AG10803 (cell line): ENCODE measurements at regions not wholly inside any gene's neighbourhood (a gene's known extent, or its start where the extent isn't known, plus 50 kb on each side); places are given as distances from the start of the nearest gene placed in this dataset.

Experiments
- DNase-seq: peaks from one replicate; pipeline ENCODE4 v3.0.0; 2010; ENCODE audit warnings: low read depth
- H3K4me3 ChIP-seq: 2 replicates; pipeline ENCODE4 v1.5.1; 2011; ENCODE audit warnings: mild to moderate bottlenecking, low read length, control low read depth
- CTCF ChIP-seq: conservative IDR thresholded peaks from 2 replicates; pipeline ENCODE4 v1.5.1; 2011; ENCODE audit warnings: mild to moderate bottlenecking, low read length, control low read depth, inconsistent platforms

GRCh38 chr5:175606409-175606808, 51.5 kb upstream of the HRH2 start:
- no peak for DNase-seq

More at GRCh38 chr5:175606409-175606808, 51.5 kb upstream of the HRH2 start:
- no peak overlapping the region for H3K4me3 ChIP-seq
- TF ChIP-seq CTCF, result no peak
